ENCODE measurements at regions not wholly inside any gene's neighbourhood (a gene's known extent, or its start where the extent isn't known, plus 50 kb on each side); places are given as distances from the start of the nearest gene placed in this dataset.
"Not testable (repeated sequence)": the region's sequence is repeated elsewhere in the genome, so short reads cannot be mapped to it uniquely, and the experiment has no call there.

- no peak overlapping the region for H3K4me3 ChIP-seq
- TF ChIP-seq POLR2A (IDR thresholded peaks at IDR 0.05) (no peak), EP300 (IDR thresholded peaks at IDR 0.05) (no peak)
- no peaks in the 10 kb centered on the region for H3K27me3 ChIP-seq
- no peak for DNase-seq (ENCODE audit: low spot score in 2 of 2)
- H3K9me3 ChIP-seq: peaks cover 0 to 1% (median 0%) of the 10 kb centered on the region in 4 donors
- no peaks in the 10 kb centered on the region for H3K4me1 ChIP-seq
- WGBS, 2 donors: 92 to 93% methylated on average over 2 of the region's 2 CpGs
- H3K36me3 ChIP-seq: no peaks in the 10 kb centered on the region
- H3K27ac ChIP-seq: no peak overlapping the region
Measured at GRCh38 chr4:12022409-12022808, 593.7 kb upstream of the HS3ST1 start.

- H3K36me3 ChIP-seq: no peaks in the 10 kb centered on the region
Measured at GRCh38 chr4:12016729-12017128, 588.0 kb upstream of the HS3ST1 start.

GRCh38 chr4:12005471-12005870 is 576.8 kb upstream of the HS3ST1 start:
- no peaks in the 10 kb centered on the region for H3K4me1 ChIP-seq
- no peak overlapping the region for H3K27ac ChIP-seq
- DNase-seq (ENCODE audit: low spot score in 2 of 2): no peak
- no peaks in the 10 kb centered on the region for H3K9me3 ChIP-seq
- H3K27me3 ChIP-seq: no peaks in the 10 kb centered on the region
- H3K36me3 ChIP-seq: no peaks in the 10 kb centered on the region
- no peak overlapping the region for H3K4me3 ChIP-seq
- TF ChIP-seq EP300 (IDR thresholded peaks at IDR 0.05) (no peak), CTCF (IDR thresholded peaks at IDR 0.05) (no peak), POLR2A (IDR thresholded peaks at IDR 0.05) (no peak)

More at GRCh38 chr4:12016729-12017128, 588.0 kb upstream of the HS3ST1 start:
- Histone ChIP-seq H3K4me1 (no peaks in the 10 kb centered on the region), H3K4me3 (no peak overlapping the region), H3K9me3 (peaks cover 0 to 21% (median 0%) of the 10 kb centered on the region in 4 donors), H3K27ac (no peak overlapping the region), H3K27me3 (no peaks in the 10 kb centered on the region)
- WGBS, 2 donors: 95 to 100% methylated on average over 1 of the region's 1 CpG
- no peak for TF ChIP-seq POLR2A (IDR thresholded peaks at IDR 0.05)
- TF ChIP-seq CTCF (IDR thresholded peaks at IDR 0.05): no peak
- TF ChIP-seq EP300 (IDR thresholded peaks at IDR 0.05): no peak
- no peak for DNase-seq (ENCODE audit: low spot score in 2 of 2)

GRCh38 chr4:11996581-11996980 is 567.9 kb upstream of the HS3ST1 start:
- not testable (repeated sequence) for H3K27me3 ChIP-seq; H3K27ac ChIP-seq; H3K4me1 ChIP-seq; H3K4me3 ChIP-seq; H3K36me3 ChIP-seq; DNase-seq (ENCODE audit: low spot score in 2 of 2)
- peaks cover 0 to 24% (median 0%) of the 10 kb centered on the region in 4 donors for H3K9me3 ChIP-seq
- 84 to 85% methylated on average over 5 of the region's 5 CpGs for WGBS, 2 donors

GRCh38 chr4:11976726-11977263 is 548.1 kb upstream of the HS3ST1 start:
- no peaks in the 10 kb centered on the region for H3K36me3 ChIP-seq
- no peak overlapping the region for H3K27ac ChIP-seq
- no peaks in the 10 kb centered on the region for H3K27me3 ChIP-seq
- H3K9me3 ChIP-seq: no peaks in the 10 kb centered on the region
- WGBS, 2 donors: 79% methylated on average over 3 of the region's 3 CpGs
- DNase-seq (ENCODE audit: low spot score in 2 of 2): no peak
- TF ChIP-seq CTCF (IDR thresholded peaks at IDR 0.05) (no peak), POLR2A (IDR thresholded peaks at IDR 0.05) (no peak), EP300 (IDR thresholded peaks at IDR 0.05) (no peak)
- no peaks in the 10 kb centered on the region for H3K4me1 ChIP-seq
- H3K4me3 ChIP-seq: no peak overlapping the region

GRCh38 chr4:11973270-11973669 is 544.6 kb upstream of the HS3ST1 start:
- no peaks in the 10 kb centered on the region for H3K4me1 ChIP-seq
- no peak overlapping the region for H3K4me3 ChIP-seq
- H3K36me3 ChIP-seq: no peaks in the 10 kb centered on the region
- no peaks in the 10 kb centered on the region for H3K9me3 ChIP-seq
- 82 to 87% methylated on average over 2 of the region's 2 CpGs for WGBS, 2 donors
- no peaks in the 10 kb centered on the region for H3K27me3 ChIP-seq
- no peak for TF ChIP-seq EP300 (IDR thresholded peaks at IDR 0.05)
- no peak for TF ChIP-seq CTCF (IDR thresholded peaks at IDR 0.05)
- no peak for TF ChIP-seq POLR2A (IDR thresholded peaks at IDR 0.05)
- no peak for DNase-seq (ENCODE audit: low spot score in 2 of 2)
- H3K27ac ChIP-seq: no peak overlapping the region

All from tibial nerve (tissue), 4 donors.